A549 (cell line): ENCODE measurements at regions not wholly inside any gene's neighbourhood (a gene's known extent, or its start where the extent isn't known, plus 50 kb on each side); places are given as distances from the start of the nearest gene placed in this dataset.

Source experiments
- ATAC-seq, 2 experiments: fragments of 200-7000 bp in 1 of 2; fragments of >200 bp in 1 of 2; cut with Nextera tagmentation in 1 of 2; cut with Tn5 transposase in 1 of 2; 3 replicates each; pipeline versions ENCODE4 v1.8.0 to v1.9.1; 2018 to 2020; ENCODE audit warnings: mild to moderate bottlenecking in 1 of 2, moderate library complexity in 1 of 2
- CTCF ChIA-PET: fragments of 300-600 bp; sonication (Branson Sonifier 250); formaldehyde crosslinking; extraction: SDS; loops from one replicate; lab custom pipeline; 2021; ENCODE audit warnings: antibody characterized with exemption, inconsistent platforms; lab: Yijun Ruan, JAX
- POLR2A ChIA-PET: fragments of 350-600 bp; formaldehyde crosslinking; extraction: SDS; loops from one replicate; lab custom pipeline; 2021; ENCODE audit warnings: antibody characterized with exemption, inconsistent platforms; lab: Yijun Ruan, JAX
- DNase-seq, 2 experiments: peaks; one replicate each; pipeline versions ENCODE4 v3.0.0 to v3.0.0-alpha.2; 2011 to 2016; ENCODE audit warnings: low read depth in 1 of 2, low spot score in 1 of 2
- FAIRE-seq: peaks from 2 replicates; lab custom pipeline; 2011; peaks lifted over from hg19 to GRCh38; lab: Jason Lieb, UNC
- H3K27ac ChIP-seq, 2 experiments: fragments of >200 bp; sonication (Bioruptor Twin); formaldehyde crosslinking; 3 replicates each; pipeline ENCODE4 v1.5.1; 2016 to 2017
- H3K4me1 ChIP-seq: fragments of >200 bp; sonication (Bioruptor Twin); formaldehyde crosslinking; 3 replicates; pipeline ENCODE4 v1.6.1; 2016
- H3K4me2 ChIP-seq: fragments of >200 bp; sonication (Bioruptor Twin); formaldehyde crosslinking; 3 replicates; pipeline ENCODE4 v1.6.1; 2016
- H3K4me3 ChIP-seq: fragments of >200 bp; sonication (Bioruptor Twin); formaldehyde crosslinking; 3 replicates; pipeline ENCODE4 v1.5.1; 2016
- H3K9me3 ChIP-seq: fragments of >200 bp; sonication (Bioruptor Twin); formaldehyde crosslinking; 3 replicates; pipeline ENCODE4 v1.6.1; 2016
- BHLHE40 ChIP-seq: IDR thresholded peaks from 2 replicates; pipeline ENCODE4 v1.6.1; 2012; ENCODE audit warnings: low read depth, low read length, inconsistent platforms
- E2F6 ChIP-seq: IDR thresholded peaks from 2 replicates; pipeline ENCODE4 v1.6.1; 2012; ENCODE audit warnings: low read depth, borderline replicate concordance
- EHF ChIP-seq: fragments of 250-450 bp; sonication (Bioruptor Pico); IDR thresholded peaks from 2 replicates; pipeline ENCODE4 v1.5.0; 2020; ENCODE audit warnings: mild to moderate bottlenecking
- GATA3 ChIP-seq: IDR thresholded peaks from 2 replicates; pipeline ENCODE4 v1.6.1; 2012; ENCODE audit warnings: borderline replicate concordance
- HEYL ChIP-seq: fragments of 250-450 bp; sonication (Bioruptor Pico); IDR thresholded peaks from 2 replicates; pipeline ENCODE4 v1.8.0; 2021; ENCODE audit warnings: mild to moderate bottlenecking, moderate library complexity
- HOXA7 ChIP-seq: fragments of 250-450 bp; sonication (Bioruptor Pico); IDR thresholded peaks from 2 replicates; pipeline ENCODE4 v1.5.0; 2020; ENCODE audit warnings: mild to moderate bottlenecking, moderate library complexity
- HOXB5 ChIP-seq: fragments of 250-450 bp; sonication (Bioruptor Pico); IDR thresholded peaks from 2 replicates; pipeline ENCODE4 v1.5.0; 2020; ENCODE audit warnings: mild to moderate bottlenecking, moderate library complexity
- MYC ChIP-seq: IDR thresholded peaks from 2 replicates; pipeline ENCODE4 v1.6.1; 2012; ENCODE audit warnings: mild to moderate bottlenecking, inconsistent platforms, low read length, improper control_type of control experiment, borderline replicate concordance
- NFE2L2 ChIP-seq: fragments of 150-350 bp; conservative IDR thresholded peaks from 2 replicates; pipeline ENCODE4 v1.6.1; 2014; ENCODE audit warnings: low read length
- PHF8 ChIP-seq: fragments of 200-600 bp; sonication (generic); IDR thresholded peaks from 2 replicates; pipeline ENCODE4 v1.6.1; 2016; ENCODE audit warnings: low read depth, mild to moderate bottlenecking, antibody characterized with exemption, moderate library complexity, borderline replicate concordance
- POLR2A ChIP-seq: IDR thresholded peaks from 2 replicates; pipeline ENCODE4 v1.6.1; 2012; ENCODE audit warnings: mild to moderate bottlenecking, low read length
- SREBF2 ChIP-seq: fragments of 450-650 bp; IDR thresholded peaks from 2 replicates; pipeline ENCODE4 v1.6.1; 2014; ENCODE audit warnings: mild to moderate bottlenecking, moderate library complexity
- TP53 ChIP-seq: fragments of 250-450 bp; sonication (Bioruptor Pico); IDR thresholded peaks from 2 replicates; pipeline ENCODE4 v1.5.0; 2021; ENCODE audit warnings: mild to moderate bottlenecking, moderate library complexity
- ZC3H11A ChIP-seq: fragments of 450-650 bp; IDR thresholded peaks from 2 replicates; pipeline ENCODE4 v1.6.1; 2014; ENCODE audit warnings: antibody characterized with exemption, mild to moderate bottlenecking
- WGBS: methylation state at CpG from one replicate; pipeline ENCODE4 v1.1.6; 2017; ENCODE audit errors: missing lambda C conversion rate; 5-methylcytosine and 5-hydroxymethylcytosine counted together
- TF ChIP-seq, protein P1 (sequence below): fragments of 450-650 bp; IDR thresholded peaks from 2 replicates; pipeline ENCODE4 v1.6.1; 2014; ENCODE audit warnings: antibody characterized with exemption
- TF ChIP-seq, protein P2 (sequence below): fragments of 150-350 bp; IDR thresholded peaks from 2 replicates; pipeline ENCODE4 v1.6.1; 2014; ENCODE audit warnings: low read depth, mild to moderate bottlenecking, low read length
- TF ChIP-seq, protein P3 (sequence below): IDR thresholded peaks from 2 replicates; pipeline ENCODE4 v1.6.1; 2012
- TF ChIP-seq, protein P4 (sequence below): fragments of >200 bp; sonication (Bioruptor Twin); formaldehyde crosslinking; IDR thresholded peaks from 3 replicates; pipeline ENCODE4 v1.5.1; 2016
- TF ChIP-seq, protein P5 (sequence below): fragments of >200 bp; sonication (Bioruptor Twin); formaldehyde crosslinking; IDR thresholded peaks from 3 replicates; pipeline ENCODE4 v1.6.1; 2016

DNA sequence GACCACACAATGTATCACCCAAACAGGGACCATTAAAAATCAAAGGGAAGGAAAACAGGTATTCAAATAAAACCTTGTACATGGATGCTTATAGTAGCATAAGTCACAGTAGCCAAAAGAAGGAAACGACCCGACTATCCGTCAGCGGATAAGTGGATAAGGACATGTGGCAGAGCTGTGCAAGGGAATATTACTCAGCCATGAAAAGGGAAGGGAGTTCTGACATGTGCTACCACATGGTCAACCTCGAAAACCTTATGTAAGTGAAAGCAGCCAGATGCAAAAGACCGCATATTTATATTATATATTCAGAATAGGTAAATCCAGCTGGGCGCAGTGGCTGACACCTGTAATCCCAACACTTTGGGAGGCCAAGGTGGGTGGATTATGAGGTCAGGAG, 193.3 kb downstream of the NPHP4 start:
- Histone ChIP-seq H3K4me3 (no peak overlapping the region), H3K4me2 (no peak overlapping the region), H3K27ac (no peak overlapping the region), H3K4me1 (no peaks in the 10 kb centered on the region), H3K9me3 (no peaks in the 10 kb centered on the region)
- DNase-seq (no peak), FAIRE-seq (no peak), ATAC-seq (no peak)
- ChIA-PET CTCF (no interaction called here), POLR2A (no interaction called here)
- 42% methylated on average over 7 of the region's 7 CpGs for WGBS
- TF ChIP-seq EHF: no peak
- TF ChIP-seq NFE2L2: no peak
- TF ChIP-seq, protein P1, sequence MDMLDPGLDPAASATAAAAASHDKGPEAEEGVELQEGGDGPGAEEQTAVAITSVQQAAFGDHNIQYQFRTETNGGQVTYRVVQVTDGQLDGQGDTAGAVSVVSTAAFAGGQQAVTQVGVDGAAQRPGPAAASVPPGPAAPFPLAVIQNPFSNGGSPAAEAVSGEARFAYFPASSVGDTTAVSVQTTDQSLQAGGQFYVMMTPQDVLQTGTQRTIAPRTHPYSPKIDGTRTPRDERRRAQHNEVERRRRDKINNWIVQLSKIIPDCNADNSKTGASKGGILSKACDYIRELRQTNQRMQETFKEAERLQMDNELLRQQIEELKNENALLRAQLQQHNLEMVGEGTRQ: no peak
- TF ChIP-seq, protein P2, sequence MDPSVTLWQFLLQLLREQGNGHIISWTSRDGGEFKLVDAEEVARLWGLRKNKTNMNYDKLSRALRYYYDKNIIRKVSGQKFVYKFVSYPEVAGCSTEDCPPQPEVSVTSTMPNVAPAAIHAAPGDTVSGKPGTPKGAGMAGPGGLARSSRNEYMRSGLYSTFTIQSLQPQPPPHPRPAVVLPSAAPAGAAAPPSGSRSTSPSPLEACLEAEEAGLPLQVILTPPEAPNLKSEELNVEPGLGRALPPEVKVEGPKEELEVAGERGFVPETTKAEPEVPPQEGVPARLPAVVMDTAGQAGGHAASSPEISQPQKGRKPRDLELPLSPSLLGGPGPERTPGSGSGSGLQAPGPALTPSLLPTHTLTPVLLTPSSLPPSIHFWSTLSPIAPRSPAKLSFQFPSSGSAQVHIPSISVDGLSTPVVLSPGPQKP: no peak

GRCh38 chr1:5798151-5798730, 194.0 kb downstream of the NPHP4 start:
- no peak for DNase-seq
- FAIRE-seq: no peak
- no peaks in the 10 kb centered on the region for H3K4me1 ChIP-seq
- H3K9me3 ChIP-seq: no peaks in the 10 kb centered on the region
- no peak overlapping the region for H3K4me3 ChIP-seq
- H3K27ac ChIP-seq: no peak overlapping the region
- CTCF ChIA-PET: no interaction called here
- no peak for TF ChIP-seq TP53 (CRISPR knock-in tag)
- TF ChIP-seq, protein P1: no peak
- TF ChIP-seq BHLHE40: no peak
- no peak for TF ChIP-seq E2F6
- TF ChIP-seq GATA3: no peak
- no peak for TF ChIP-seq SREBF2
- no peak for TF ChIP-seq POLR2A
- TF ChIP-seq, protein P3, sequence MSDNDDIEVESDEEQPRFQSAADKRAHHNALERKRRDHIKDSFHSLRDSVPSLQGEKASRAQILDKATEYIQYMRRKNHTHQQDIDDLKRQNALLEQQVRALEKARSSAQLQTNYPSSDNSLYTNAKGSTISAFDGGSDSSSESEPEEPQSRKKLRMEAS: no peak
- no peak for TF ChIP-seq HEYL (CRISPR knock-in tag)
- no peak for TF ChIP-seq ZC3H11A
- TF ChIP-seq HOXB5: no peak
- no peak for TF ChIP-seq HOXA7
- TF ChIP-seq, protein P4, sequence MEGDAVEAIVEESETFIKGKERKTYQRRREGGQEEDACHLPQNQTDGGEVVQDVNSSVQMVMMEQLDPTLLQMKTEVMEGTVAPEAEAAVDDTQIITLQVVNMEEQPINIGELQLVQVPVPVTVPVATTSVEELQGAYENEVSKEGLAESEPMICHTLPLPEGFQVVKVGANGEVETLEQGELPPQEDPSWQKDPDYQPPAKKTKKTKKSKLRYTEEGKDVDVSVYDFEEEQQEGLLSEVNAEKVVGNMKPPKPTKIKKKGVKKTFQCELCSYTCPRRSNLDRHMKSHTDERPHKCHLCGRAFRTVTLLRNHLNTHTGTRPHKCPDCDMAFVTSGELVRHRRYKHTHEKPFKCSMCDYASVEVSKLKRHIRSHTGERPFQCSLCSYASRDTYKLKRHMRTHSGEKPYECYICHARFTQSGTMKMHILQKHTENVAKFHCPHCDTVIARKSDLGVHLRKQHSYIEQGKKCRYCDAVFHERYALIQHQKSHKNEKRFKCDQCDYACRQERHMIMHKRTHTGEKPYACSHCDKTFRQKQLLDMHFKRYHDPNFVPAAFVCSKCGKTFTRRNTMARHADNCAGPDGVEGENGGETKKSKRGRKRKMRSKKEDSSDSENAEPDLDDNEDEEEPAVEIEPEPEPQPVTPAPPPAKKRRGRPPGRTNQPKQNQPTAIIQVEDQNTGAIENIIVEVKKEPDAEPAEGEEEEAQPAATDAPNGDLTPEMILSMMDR: no peak
- TF ChIP-seq, protein P5, sequence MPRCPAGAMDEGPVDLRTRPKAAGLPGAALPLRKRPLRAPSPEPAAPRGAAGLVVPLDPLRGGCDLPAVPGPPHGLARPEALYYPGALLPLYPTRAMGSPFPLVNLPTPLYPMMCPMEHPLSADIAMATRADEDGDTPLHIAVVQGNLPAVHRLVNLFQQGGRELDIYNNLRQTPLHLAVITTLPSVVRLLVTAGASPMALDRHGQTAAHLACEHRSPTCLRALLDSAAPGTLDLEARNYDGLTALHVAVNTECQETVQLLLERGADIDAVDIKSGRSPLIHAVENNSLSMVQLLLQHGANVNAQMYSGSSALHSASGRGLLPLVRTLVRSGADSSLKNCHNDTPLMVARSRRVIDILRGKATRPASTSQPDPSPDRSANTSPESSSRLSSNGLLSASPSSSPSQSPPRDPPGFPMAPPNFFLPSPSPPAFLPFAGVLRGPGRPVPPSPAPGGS: no peak
- POLR2A ChIA-PET: no interaction called here
- no peak for ATAC-seq
- no peak overlapping the region for H3K4me2 ChIP-seq
- 37% methylated on average over 7 of the region's 13 CpGs for WGBS

DNA sequence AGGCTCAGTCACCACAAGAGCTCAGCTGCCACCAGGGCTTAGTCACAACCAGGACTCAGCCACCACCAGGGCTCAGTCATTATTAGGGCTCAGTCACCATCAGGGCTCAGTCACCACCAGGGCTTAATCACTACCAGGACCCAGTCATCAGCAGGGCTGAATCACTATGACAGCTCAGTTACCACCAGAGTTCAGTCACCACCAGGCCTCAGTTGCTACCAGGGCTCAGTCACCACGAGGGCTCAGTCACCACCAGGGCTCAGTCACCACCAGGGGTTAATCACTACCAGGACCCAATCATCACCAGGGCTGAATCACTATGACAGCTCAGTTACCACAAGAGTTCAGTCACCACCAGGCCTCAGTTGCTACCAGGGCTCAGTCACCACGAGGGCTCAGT, 196.2 kb downstream of the NPHP4 start:
- WGBS: 17% methylated on average over 1 of the region's 2 CpGs
- ChIA-PET CTCF (no interaction called here), POLR2A (no interaction called here)
- H3K4me2 ChIP-seq: no peak overlapping the region
- FAIRE-seq (no peak), DNase-seq (no peak), ATAC-seq (no peak)
- TF ChIP-seq, protein P5: no peak
- no peak for TF ChIP-seq PHF8
- TF ChIP-seq MYC: no peak
- TF ChIP-seq, all 56 proteins: peak for 0
- Histone ChIP-seq H3K4me1 (no peaks in the 10 kb centered on the region), H3K27ac (no peak overlapping the region), H3K4me3 (no peak overlapping the region), H3K9me3 (no peaks in the 10 kb centered on the region)
